GM13976 (cell line): ENCODE measurements at regions not wholly inside any gene's neighbourhood (a gene's known extent, or its start where the extent isn't known, plus 50 kb on each side); places are given as distances from the start of the nearest gene placed in this dataset.

Experiments
- DNase-seq: peaks from one replicate; pipeline ENCODE4 v3.0.0; 2012; ENCODE audit warnings: low spot score
- CTCF ChIP-seq: IDR thresholded peaks from 2 replicates; pipeline ENCODE4 v1.5.1; 2012; ENCODE audit warnings: borderline replicate concordance, mild to moderate bottlenecking; ENCODE audit not compliant: insufficient read depth; ENCODE audit errors: extremely low read depth, missing control alignments, control extremely low read depth
- in situ Hi-C: fragments of 300-500 bp; cut with MboI; formaldehyde crosslinking; loops from one replicate; pipeline ENCODE4 v1.12.0; 2022; ENCODE audit warnings: low sequenced_read_pairs, mixed read lengths, inconsistent platforms; ENCODE audit not compliant: unreplicated experiment

- DNase-seq = no peak
- in situ Hi-C loops = no loop called here
- no peak for TF ChIP-seq CTCF
These were observed 191.0 kb upstream of the ARX start for GRCh38 chrX:25206778-25207177.

GRCh38 chrX:25204182-25204581 is 188.4 kb upstream of the ARX start:
- no peak for DNase-seq

GRCh38 chrX:25202827-25203226 is 187.1 kb upstream of the ARX start:
- no peak for DNase-seq
- TF ChIP-seq CTCF = no peak
- in situ Hi-C loops = no loop called here

More at GRCh38 chrX:25204182-25204581, 188.4 kb upstream of the ARX start:
- in situ Hi-C loops = no loop called here
- no peak for TF ChIP-seq CTCF

- in situ Hi-C loops = no loop called here
- no peak for TF ChIP-seq CTCF
These were observed 183.1 kb upstream of the ARX start for GRCh38 chrX:25198891-25199290.

GRCh38 chrX:25198253-25198652 is 182.5 kb upstream of the ARX start:
- TF ChIP-seq CTCF = no peak

More at GRCh38 chrX:25198891-25199290, 183.1 kb upstream of the ARX start:
- DNase-seq = no peak

GRCh38 chrX:25196221-25196620 is 180.5 kb upstream of the ARX start:
- in situ Hi-C loops = no loop called here
- no peak for TF ChIP-seq CTCF

More at GRCh38 chrX:25198253-25198652, 182.5 kb upstream of the ARX start:
- in situ Hi-C loops = no loop called here
- no peak for DNase-seq

GRCh38 chrX:25191403-25191802 is 175.6 kb upstream of the ARX start:
- in situ Hi-C loops = no loop called here
- no peak for TF ChIP-seq CTCF
- DNase-seq = no peak

More at GRCh38 chrX:25196221-25196620, 180.5 kb upstream of the ARX start:
- no peak for DNase-seq
